ENCODE measurements at regions not wholly inside any gene's neighbourhood (a gene's known extent, or its start where the extent isn't known, plus 50 kb on each side); places are given as distances from the start of the nearest gene placed in this dataset.

- TF ChIP-seq EZH2 (IDR thresholded peaks at IDR 0.05): no peak
- no peak for TF ChIP-seq POLR2AphosphoS5 (IDR thresholded peaks at IDR 0.05; ENCODE audit: borderline replicate concordance, low read depth, low read length)
- no peak for TF ChIP-seq FOXP2 (optimal IDR thresholded peaks at IDR 0.05; ENCODE audit: control extremely low read depth, extremely low read length, insufficient read depth)
Measured at GRCh38 chr2:81194581-81194980, 890.0 kb upstream of the LRRTM1 start.

Measured in SK-N-MC (cell line).